Panc1 (cell line): ENCODE measurements at regions not wholly inside any gene's neighbourhood (a gene's known extent, or its start where the extent isn't known, plus 50 kb on each side); places are given as distances from the start of the nearest gene placed in this dataset.
"Not testable (repeated sequence)": the region's sequence is repeated elsewhere in the genome, so short reads cannot be mapped to it uniquely, and the experiment has no call there.

Experiments used
- CTCF ChIP-seq: fragments of 450-650 bp; IDR thresholded peaks from 2 replicates; pipeline ENCODE4 v1.5.1; 2017; ENCODE audit warnings: mild to moderate bottlenecking
- POLR2AphosphoS5 ChIP-seq: IDR thresholded peaks from 2 replicates; pipeline ENCODE4 v1.6.1; 2012; ENCODE audit warnings: mild to moderate bottlenecking, low read depth, low read length, moderate library complexity
- REST ChIP-seq, 2 experiments: IDR thresholded peaks; 2 replicates each; pipeline ENCODE4 v1.6.1; 2011 to 2012; ENCODE audit warnings: low read depth in 2 of 2, control low read depth in 1 of 2, low read length in 1 of 2, mild to moderate bottlenecking in 1 of 2, moderate library complexity in 1 of 2; ENCODE audit not compliant: insufficient read depth in 1 of 2
- SIN3A ChIP-seq: IDR thresholded peaks from 2 replicates; pipeline ENCODE4 v1.6.1; 2012; ENCODE audit warnings: low read depth, mild to moderate bottlenecking, low read length, moderate library complexity, borderline replicate concordance; ENCODE audit not compliant: insufficient read depth
- TCF7L2 ChIP-seq: IDR thresholded peaks from 2 replicates; pipeline ENCODE4 v1.6.1; 2011; ENCODE audit warnings: mild to moderate bottlenecking, low read depth, low read length, inconsistent platforms

- TF ChIP-seq CTCF; TCF7L2; SIN3A; POLR2AphosphoS5; REST (IDR thresholded peaks at IDR 0.05; ENCODE audit: insufficient read depth in 1 of 2, low read depth in 2 of 2, low read length in 1 of 2): not testable (repeated sequence)
Observed at GRCh38 chr9:42434844-42435714, 251.6 kb downstream of the SPATA31A6 start.
